Spleen (tissue), 11 donors: ENCODE measurements at regions not wholly inside any gene's neighbourhood (a gene's known extent, or its start where the extent isn't known, plus 50 kb on each side); places are given as distances from the start of the nearest gene placed in this dataset.
"Not testable (repeated sequence)": the region's sequence is repeated elsewhere in the genome, so short reads cannot be mapped to it uniquely, and the experiment has no call there.

Experiments used
- DNase-seq: peaks from one replicate; pipeline ENCODE4 v3.0.0-alpha.2; 2020
- H3K27ac ChIP-seq, 8 donors: fragments of 200-600 bp; sonication (generic) in 7 of 8; 1 replicate in 4 of 8; 2 replicates in 4 of 8; pipeline versions ENCODE4 v1.5.0 to v1.8.0; 2016 to 2021; ENCODE audit warnings: inconsistent platforms in 4 of 8, mild to moderate bottlenecking in 4 of 8, moderate library complexity in 1 of 8
- H3K27me3 ChIP-seq, 7 donors: fragments of 200-600 bp; sonication (generic) in 6 of 7; replicated peaks in 1 of 7; 1 replicate in 4 of 7; 2 replicates in 3 of 7; pipeline versions ENCODE4 v1.5.0 to v1.8.0; 2016 to 2021; ENCODE audit warnings: inconsistent platforms in 3 of 7, mild to moderate bottlenecking in 1 of 7
- H3K36me3 ChIP-seq, 6 donors: fragments of 200-600 bp; sonication (generic) in 5 of 6; 1 replicate in 4 of 6; 2 replicates in 2 of 6; pipeline versions ENCODE4 v1.5.0 to v1.8.0; 2016 to 2021; ENCODE audit warnings: inconsistent platforms in 2 of 6
- H3K4me1 ChIP-seq, 6 donors: fragments of 200-600 bp; sonication (generic) in 5 of 6; 1 replicate in 3 of 6; 2 replicates in 3 of 6; pipeline versions ENCODE4 v1.5.0 to v1.8.0; 2016 to 2021; ENCODE audit warnings: inconsistent platforms in 3 of 6
- H3K4me3 ChIP-seq, 8 donors: fragments of 200-600 bp; sonication (generic) in 7 of 8; 1 replicate in 4 of 8; 2 replicates in 4 of 8; pipeline versions ENCODE4 v1.5.0 to v1.8.0; 2016 to 2021; ENCODE audit warnings: inconsistent platforms in 4 of 8, mild to moderate bottlenecking in 4 of 8, moderate library complexity in 2 of 8
- H3K9me3 ChIP-seq, 8 donors: fragments of 200-600 bp; sonication (generic) in 7 of 8; 1 replicate in 4 of 8; 2 replicates in 4 of 8; pipeline versions ENCODE4 v1.5.0 to v1.8.0; 2016 to 2021; ENCODE audit warnings: inconsistent platforms in 4 of 8
- CTCF ChIP-seq, 11 experiments: fragments of 200-600 bp in 7 of 11; fragments of 450-650 bp in 4 of 11; sonication (generic) in 4 of 11; IDR thresholded peaks in 8 of 11; conservative IDR thresholded peaks in 3 of 11; 1 replicate in 7 of 11; 2 replicates in 4 of 11; pipeline versions ENCODE4 v1.4.0 to v1.8.0; 2016 to 2021; ENCODE audit warnings: antibody characterized with exemption in 11 of 11, inconsistent platforms in 4 of 11, mild to moderate bottlenecking in 1 of 11
- POLR2A ChIP-seq, 3 donors: fragments of 450-650 bp; IDR thresholded peaks; one replicate each; pipeline ENCODE4 v1.5.1; 2017; ENCODE audit warnings: antibody characterized with exemption in 3 of 3, mild to moderate bottlenecking in 1 of 3
- POLR2AphosphoS5 ChIP-seq, 3 donors: sonication (generic); formaldehyde crosslinking; IDR thresholded peaks; one replicate each; pipeline ENCODE4 v1.5.1; 2017; ENCODE audit warnings: antibody characterized with exemption in 3 of 3
- WGBS, 5 donors: extraction: QIAGEN DNeasy Blood & Tissue Kit in 3 of 5; methylation state at CpG; one replicate each; pipeline versions ENCODE4 v1.1.5 to v1.1.7; 2013 to 2018; 5-methylcytosine and 5-hydroxymethylcytosine counted together
- intact Hi-C: fragments of 100-400 bp; cut with DNase I; formaldehyde crosslinking; loops from one replicate; pipeline ENCODE4 v1.15.0; 2023; ENCODE audit warnings: low total_unique reads
- donor health status: healthy with polysubstance abuse.
- donor health status: DM: no; HTN: no; CAD: no; lungs with moderate emphysema.
- donor health status: DM: no; HTN: no; CAD: no.
- donor health status: Bipolar disorder and iron deficiency.
- donor health status: healthy.
- donor health status: DM: no; HTN: no; CAD: no.
- donor health status: DM: yes; HTN: yes; CAD: no.

- no peaks in the 10 kb centered on the region for H3K36me3 ChIP-seq
- no peaks in the 10 kb centered on the region for H3K9me3 ChIP-seq
- H3K27ac ChIP-seq, result no peak overlapping the region
- H3K4me3 ChIP-seq, result no peak overlapping the region
- intact Hi-C loops, result no loop called here
- H3K4me1 ChIP-seq, result no peaks in the 10 kb centered on the region
- TF ChIP-seq POLR2AphosphoS5 (IDR thresholded peaks at IDR 0.05) (no peak), CTCF (IDR thresholded peaks at IDR 0.05 in 8 of 11, conservative IDR thresholded peaks at IDR 0.05 in 3 of 11) (no peak), POLR2A (IDR thresholded peaks at IDR 0.05) (no peak)
- no peak for DNase-seq
- no peaks in the 10 kb centered on the region for H3K27me3 ChIP-seq
Measured at GRCh38 chr9:72458153-72458552, 63.3 kb upstream of the TMC1 start.

GRCh38 chr9:72457366-72457765 is 64.0 kb upstream of the TMC1 start:
- intact Hi-C loops, result no loop called here

GRCh38 chr9:72454871-72455491 is 66.4 kb upstream of the TMC1 start:
- Histone ChIP-seq H3K27ac (no peak overlapping the region), H3K9me3 (no peaks in the 10 kb centered on the region), H3K36me3 (no peaks in the 10 kb centered on the region), H3K27me3 (no peaks in the 10 kb centered on the region), H3K4me1 (no peaks in the 10 kb centered on the region), H3K4me3 (no peak overlapping the region)
- intact Hi-C loops, result no loop called here
- 82 to 89% (median 87%) methylated on average over 2 of the region's 2 CpGs for WGBS, 5 donors
- TF ChIP-seq CTCF (IDR thresholded peaks at IDR 0.05 in 8 of 11, conservative IDR thresholded peaks at IDR 0.05 in 3 of 11) (no peak), POLR2AphosphoS5 (IDR thresholded peaks at IDR 0.05) (no peak), POLR2A (IDR thresholded peaks at IDR 0.05) (no peak)
- DNase-seq, result no peak

More at GRCh38 chr9:72457366-72457765, 64.0 kb upstream of the TMC1 start:
- DNase-seq, result no peak
- Histone ChIP-seq H3K36me3 (no peaks in the 10 kb centered on the region), H3K27me3 (no peaks in the 10 kb centered on the region), H3K27ac (no peak overlapping the region), H3K9me3 (no peaks in the 10 kb centered on the region), H3K4me1 (no peaks in the 10 kb centered on the region), H3K4me3 (no peak overlapping the region)
- TF ChIP-seq CTCF (IDR thresholded peaks at IDR 0.05 in 8 of 11, conservative IDR thresholded peaks at IDR 0.05 in 3 of 11), result no peak
- TF ChIP-seq POLR2A (IDR thresholded peaks at IDR 0.05), result no peak
- TF ChIP-seq POLR2AphosphoS5 (IDR thresholded peaks at IDR 0.05), result no peak
- WGBS, 5 donors, result 78 to 93% (median 82%) methylated on average over 2 of the region's 2 CpGs

- Histone ChIP-seq H3K9me3 (no peaks in the 10 kb centered on the region), H3K4me1 (no peaks in the 10 kb centered on the region), H3K4me3 (no peak overlapping the region), H3K36me3 (no peaks in the 10 kb centered on the region), H3K27ac (no peak overlapping the region), H3K27me3 (no peaks in the 10 kb centered on the region)
- DNase-seq, result no peak
- WGBS, 5 donors, result 90 to 94% (median 92%) methylated on average over 3 of the region's 3 CpGs
- TF ChIP-seq POLR2A (IDR thresholded peaks at IDR 0.05) (no peak), CTCF (IDR thresholded peaks at IDR 0.05 in 8 of 11, conservative IDR thresholded peaks at IDR 0.05 in 3 of 11) (no peak), POLR2AphosphoS5 (IDR thresholded peaks at IDR 0.05) (no peak)
- intact Hi-C loops, result no loop called here
Measured at GRCh38 chr9:72453797-72454196, 67.6 kb upstream of the TMC1 start.

- H3K4me3 ChIP-seq, intact Hi-C loops, H3K36me3 ChIP-seq, DNase-seq, H3K27me3 ChIP-seq, H3K27ac ChIP-seq, H3K9me3 ChIP-seq: not testable (repeated sequence)
- 62 to 90% (median 71%) methylated on average over 5 of the region's 5 CpGs for WGBS, 5 donors
- H3K4me1 ChIP-seq, result peaks cover 0 to 44% (median 13%) of the 10 kb centered on the region in 6 donors
Measured at GRCh38 chr9:72446241-72446640, 75.2 kb upstream of the TMC1 start.
